ENCODE measurements at regions not wholly inside any gene's neighbourhood (a gene's known extent, or its start where the extent isn't known, plus 50 kb on each side); places are given as distances from the start of the nearest gene placed in this dataset.

GRCh38 chr2:234580686-234581085 is 83.8 kb upstream of the ARL4C start:
- intact Hi-C loops (cut with DNase I) = no loop called here
- ATAC-seq (no peak), DNase-seq (no peak)
- WGBS (ENCODE audit: insufficient coverage, low coverage, low lambda C conversion rate, missing lambda C conversion rate) = 90% methylated on average over 2 of the region's 5 CpGs
- TF ChIP-seq POLR2A (IDR thresholded peaks at IDR 0.05) = no peak
- no peak for TF ChIP-seq CTCF (IDR thresholded peaks at IDR 0.05)
- Histone ChIP-seq H3K36me3 (no peaks in the 10 kb centered on the region), H3K27ac (no peak overlapping the region), H3K9me3 (no peaks in the 10 kb centered on the region), H3K4me1 (no peaks in the 10 kb centered on the region), H3K4me3 (no peak overlapping the region), H3K27me3 (no peaks in the 10 kb centered on the region)

- intact Hi-C loops (cut with DNase I) = no loop called here
- Histone ChIP-seq H3K9me3 (no peaks in the 10 kb centered on the region), H3K27ac (no peak overlapping the region), H3K36me3 (no peaks in the 10 kb centered on the region), H3K4me1 (no peaks in the 10 kb centered on the region), H3K27me3 (no peaks in the 10 kb centered on the region), H3K4me3 (no peak overlapping the region)
- 90% methylated on average over 2 of the region's 10 CpGs for WGBS (ENCODE audit: insufficient coverage, low coverage, low lambda C conversion rate, missing lambda C conversion rate)
- ATAC-seq = no peak
- TF ChIP-seq CTCF (IDR thresholded peaks at IDR 0.05) (no peak), POLR2A (IDR thresholded peaks at IDR 0.05) (no peak)
- DNase-seq = no peak
Observed at GRCh38 chr2:234579231-234579962, 82.5 kb upstream of the ARL4C start.

GRCh38 chr2:234578389-234578788 is 81.5 kb upstream of the ARL4C start:
- no peaks in the 10 kb centered on the region for H3K9me3 ChIP-seq
- TF ChIP-seq POLR2A (IDR thresholded peaks at IDR 0.05) (no peak), CTCF (IDR thresholded peaks at IDR 0.05) (no peak)
- H3K27ac ChIP-seq = no peak overlapping the region
- no peak for DNase-seq
- WGBS (ENCODE audit: insufficient coverage, low coverage, low lambda C conversion rate, missing lambda C conversion rate) = 100% methylated on average over 2 of the region's 2 CpGs
- no peaks in the 10 kb centered on the region for H3K27me3 ChIP-seq
- intact Hi-C loops (cut with DNase I) = no loop called here
- H3K36me3 ChIP-seq = no peaks in the 10 kb centered on the region
- H3K4me1 ChIP-seq = no peaks in the 10 kb centered on the region
- no peak overlapping the region for H3K4me3 ChIP-seq
- ATAC-seq = no peak

GRCh38 chr2:234577191-234577590 is 80.3 kb upstream of the ARL4C start:
- DNase-seq = no peak
- WGBS (ENCODE audit: insufficient coverage, low coverage, low lambda C conversion rate, missing lambda C conversion rate) = 43% methylated on average over 4 of the region's 5 CpGs

More at GRCh38 chr2:234577191-234577590, 80.3 kb upstream of the ARL4C start:
- no peaks in the 10 kb centered on the region for H3K36me3 ChIP-seq
- no peak overlapping the region for H3K27ac ChIP-seq
- TF ChIP-seq POLR2A (IDR thresholded peaks at IDR 0.05) (no peak), CTCF (IDR thresholded peaks at IDR 0.05) (no peak)
- no peak for ATAC-seq
- no peaks in the 10 kb centered on the region for H3K27me3 ChIP-seq
- H3K9me3 ChIP-seq = no peaks in the 10 kb centered on the region
- H3K4me1 ChIP-seq = no peaks in the 10 kb centered on the region
- H3K4me3 ChIP-seq = no peak overlapping the region
- intact Hi-C loops (cut with DNase I) = no loop called here
